ENCODE measurements at regions not wholly inside any gene's neighbourhood (a gene's known extent, or its start where the extent isn't known, plus 50 kb on each side); places are given as distances from the start of the nearest gene placed in this dataset.

DNA sequence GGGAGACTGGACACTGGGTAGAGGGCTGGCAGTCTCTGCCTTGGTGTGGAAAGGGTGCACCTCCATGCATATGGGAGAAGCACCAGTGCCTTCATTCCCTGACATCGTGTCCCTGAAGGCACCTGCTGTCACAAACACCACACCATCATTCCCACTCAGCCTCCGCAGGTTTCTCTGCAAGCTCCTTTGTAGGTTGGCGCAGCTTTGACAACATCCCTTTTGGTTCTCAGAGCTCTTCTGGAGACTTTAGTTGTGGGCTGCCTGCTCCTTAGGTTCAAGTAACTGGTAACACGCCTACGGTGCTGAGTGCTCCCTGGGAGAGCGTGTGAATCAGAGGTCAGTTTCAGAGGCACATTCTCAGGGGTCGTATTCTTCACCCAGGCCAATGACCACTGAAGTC is 50.2 kb upstream of the TULP4 start:
- Mint-ChIP-seq H3K27ac (ENCODE audit: unreplicated experiment) (no peak overlapping the region), H3K4me3 (ENCODE audit: unreplicated experiment) (no peak overlapping the region)

More for the DNA sequence above, 50.2 kb upstream of the TULP4 start:
- Mint-ChIP-seq H3K27me3 (ENCODE audit: unreplicated experiment) (no peaks in the 10 kb centered on the region), H3K36me3 (ENCODE audit: unreplicated experiment) (peaks cover 15% of the 10 kb centered on the region), H3K9me3 (ENCODE audit: unreplicated experiment) (no peaks in the 10 kb centered on the region), H3K4me1 (ENCODE audit: unreplicated experiment) (peaks cover 14% of the 10 kb centered on the region)
- TF ChIP-seq, protein P1, sequence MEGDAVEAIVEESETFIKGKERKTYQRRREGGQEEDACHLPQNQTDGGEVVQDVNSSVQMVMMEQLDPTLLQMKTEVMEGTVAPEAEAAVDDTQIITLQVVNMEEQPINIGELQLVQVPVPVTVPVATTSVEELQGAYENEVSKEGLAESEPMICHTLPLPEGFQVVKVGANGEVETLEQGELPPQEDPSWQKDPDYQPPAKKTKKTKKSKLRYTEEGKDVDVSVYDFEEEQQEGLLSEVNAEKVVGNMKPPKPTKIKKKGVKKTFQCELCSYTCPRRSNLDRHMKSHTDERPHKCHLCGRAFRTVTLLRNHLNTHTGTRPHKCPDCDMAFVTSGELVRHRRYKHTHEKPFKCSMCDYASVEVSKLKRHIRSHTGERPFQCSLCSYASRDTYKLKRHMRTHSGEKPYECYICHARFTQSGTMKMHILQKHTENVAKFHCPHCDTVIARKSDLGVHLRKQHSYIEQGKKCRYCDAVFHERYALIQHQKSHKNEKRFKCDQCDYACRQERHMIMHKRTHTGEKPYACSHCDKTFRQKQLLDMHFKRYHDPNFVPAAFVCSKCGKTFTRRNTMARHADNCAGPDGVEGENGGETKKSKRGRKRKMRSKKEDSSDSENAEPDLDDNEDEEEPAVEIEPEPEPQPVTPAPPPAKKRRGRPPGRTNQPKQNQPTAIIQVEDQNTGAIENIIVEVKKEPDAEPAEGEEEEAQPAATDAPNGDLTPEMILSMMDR (IDR thresholded peaks at IDR 0.05): no peak
- no peak for DNase-seq (ENCODE audit: extremely low spot score, unreplicated experiment)

Data from osteocyte (in vitro differentiated cells).